NCI-H2227 (cell line): ENCODE measurements at regions not wholly inside any gene's neighbourhood (a gene's known extent, or its start where the extent isn't known, plus 50 kb on each side); places are given as distances from the start of the nearest gene placed in this dataset.
"Not testable (repeated sequence)": the region's sequence is repeated elsewhere in the genome, so short reads cannot be mapped to it uniquely, and the experiment has no call there.

Experiments
- DNase-seq: peaks from one replicate; lab custom pipeline; 2025; ENCODE audit not compliant: unreplicated experiment; lab: John Stamatoyannopoulos, UW

- DNase-seq: not testable (repeated sequence)
Observed at GRCh38 chr2:111552625-111553024, 331.4 kb downstream of the ANAPC1 start.

- not testable (repeated sequence) for DNase-seq
Observed at GRCh38 chr2:111559301-111559700, 324.7 kb downstream of the ANAPC1 start.

GRCh38 chr2:111559814-111560213, 324.2 kb downstream of the ANAPC1 start:
- not testable (repeated sequence) for DNase-seq

- DNase-seq: not testable (repeated sequence)
Observed at GRCh38 chr2:111566068-111566467, 317.9 kb downstream of the ANAPC1 start.

- DNase-seq: not testable (repeated sequence)
Observed at GRCh38 chr2:111567233-111567632, 316.8 kb downstream of the ANAPC1 start.

DNA sequence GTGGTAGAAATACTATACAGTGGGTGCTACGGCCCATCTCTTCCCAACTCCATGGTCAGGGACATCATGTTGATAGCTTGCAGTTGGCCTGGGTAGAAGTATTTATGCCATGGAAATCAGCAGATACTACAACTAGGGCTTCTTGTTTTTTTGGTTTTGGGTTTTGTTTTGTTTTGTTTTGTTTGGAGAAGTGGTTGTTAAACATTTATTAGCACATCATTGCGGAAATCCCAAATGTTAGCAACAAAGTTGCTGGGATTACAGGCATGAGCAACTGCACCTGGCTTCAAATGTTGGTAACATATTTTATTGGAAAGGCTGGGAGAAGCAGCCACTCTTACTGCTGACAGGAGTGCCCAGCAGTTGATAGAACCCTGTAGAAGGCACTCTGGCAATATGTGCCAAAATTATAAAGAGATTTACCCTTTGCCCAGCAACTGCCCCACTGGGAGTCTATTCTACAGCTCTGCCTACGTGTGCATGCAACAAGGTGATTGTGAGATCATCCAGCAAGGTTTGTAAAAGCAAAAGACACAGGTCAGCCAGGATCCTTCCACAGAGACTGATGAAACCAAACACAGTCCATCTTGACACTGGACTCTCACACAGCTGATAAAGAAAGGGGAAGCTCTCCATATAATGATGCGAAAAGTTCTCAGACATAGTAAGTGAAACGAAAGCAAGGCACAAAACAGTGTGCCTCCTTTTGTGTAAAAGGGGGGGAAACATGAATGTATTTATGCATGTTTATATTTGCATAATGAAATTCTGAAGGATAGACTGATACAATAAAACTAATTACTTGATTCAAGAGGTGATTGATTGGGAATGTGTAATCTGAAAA, 314.4 kb downstream of the ANAPC1 start:
- DNase-seq: not testable (repeated sequence)

DNA sequence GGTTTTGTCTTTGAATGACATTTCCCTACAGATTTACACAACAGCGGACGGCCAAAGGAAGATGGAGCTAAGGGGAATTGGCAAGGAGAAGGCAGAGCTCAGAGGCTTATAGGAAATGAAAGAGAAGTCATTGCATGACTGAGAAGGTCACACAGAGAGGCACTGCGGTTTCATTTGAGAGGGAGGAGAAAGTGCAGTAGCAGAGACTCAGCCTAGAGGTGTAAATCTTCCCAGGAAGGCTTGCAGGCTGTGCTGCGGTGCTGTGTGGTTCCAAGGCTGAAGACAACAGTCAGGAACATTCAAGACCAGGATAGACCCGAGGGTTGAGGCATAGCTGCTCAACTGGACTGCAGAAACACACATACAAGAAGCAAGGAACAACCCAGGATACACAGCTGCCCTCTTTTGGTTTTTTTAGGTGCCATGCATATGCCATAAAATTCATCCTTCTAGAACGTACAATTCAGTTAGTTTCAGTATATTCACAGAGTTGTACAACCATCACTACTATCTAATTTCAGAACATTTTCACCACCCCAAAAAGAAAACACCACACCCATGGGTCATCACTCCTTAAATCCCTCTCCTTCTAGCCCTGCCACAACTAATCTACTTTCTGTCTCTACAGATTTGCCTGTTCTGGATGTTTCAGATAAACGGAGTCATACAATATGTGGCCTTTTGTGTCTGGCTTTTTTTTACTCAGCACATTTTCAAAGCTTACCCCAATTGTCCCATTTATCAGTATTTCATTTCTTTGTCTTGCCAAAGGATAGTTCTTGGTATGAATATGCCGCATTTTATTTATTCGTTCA, 313.5 kb downstream of the ANAPC1 start:
- not testable (repeated sequence) for DNase-seq

GRCh38 chr2:111574803-111575202, 309.2 kb downstream of the ANAPC1 start:
- DNase-seq: not testable (repeated sequence)

DNA sequence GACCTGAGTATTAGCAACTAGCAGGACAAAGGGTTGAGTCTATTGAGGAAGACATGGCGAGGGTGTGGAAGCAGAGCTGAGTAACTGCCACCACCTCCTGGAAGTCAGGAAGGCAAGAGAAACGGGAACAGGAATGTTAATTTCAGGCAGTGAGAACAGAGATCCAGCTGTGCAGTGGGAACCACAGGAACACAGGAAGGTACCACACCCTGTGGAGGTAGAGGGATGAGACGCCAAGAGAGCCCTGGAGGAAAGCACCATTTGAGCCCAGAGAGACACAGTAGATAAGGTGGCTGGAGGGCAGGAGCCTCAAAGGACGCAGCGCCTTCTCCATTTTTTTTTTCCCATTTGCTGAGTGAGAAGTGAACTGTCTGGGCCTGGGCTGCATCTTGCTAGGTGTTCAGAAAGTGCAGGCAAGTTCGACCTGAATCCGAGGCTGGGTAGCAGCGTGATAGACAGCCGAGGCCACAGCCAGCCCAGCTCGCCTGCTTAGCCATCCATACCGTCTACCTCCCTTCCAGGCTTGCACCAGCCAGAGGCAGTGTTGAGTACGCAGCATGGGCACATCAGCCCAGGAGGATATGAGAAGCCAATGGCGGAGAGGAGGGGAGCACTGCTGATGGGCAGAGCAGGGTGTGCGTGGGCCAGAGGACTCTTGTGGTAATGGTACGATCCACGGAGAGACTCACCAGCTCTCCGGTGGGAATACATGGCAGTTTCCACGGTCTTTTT, 306.7 kb downstream of the ANAPC1 start:
- not testable (repeated sequence) for DNase-seq

DNA sequence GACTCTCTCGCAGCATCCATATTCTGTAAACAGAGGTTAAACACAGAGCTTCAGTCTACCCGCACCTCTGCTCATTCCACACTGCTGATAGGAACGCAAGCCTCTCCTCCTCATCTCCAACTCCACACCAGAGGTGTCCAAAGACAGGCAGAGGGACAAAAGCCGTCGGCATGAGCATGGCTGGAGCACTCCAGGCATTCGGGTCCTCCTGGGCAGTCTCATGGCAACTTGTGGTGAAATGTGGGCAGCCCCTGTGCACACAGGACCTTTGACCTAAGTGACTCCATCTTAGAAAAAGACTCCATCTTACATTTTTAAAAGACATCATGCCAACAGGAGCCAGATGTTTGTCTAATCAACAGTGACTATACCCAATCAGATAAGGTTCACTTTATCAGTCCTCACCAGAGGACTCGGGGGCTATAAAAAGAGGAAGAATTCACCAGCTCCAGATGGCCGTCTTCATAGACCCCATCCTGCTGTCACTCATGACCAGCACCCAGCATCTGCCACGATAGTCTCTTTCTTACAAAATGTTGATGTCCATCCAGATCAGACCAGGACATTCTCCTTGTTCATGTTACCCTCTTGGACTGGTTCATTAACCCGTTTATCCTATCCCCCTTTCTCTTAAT, 304.4 kb downstream of the ANAPC1 start:
- not testable (repeated sequence) for DNase-seq

GRCh38 chr2:111580616-111581015, 303.4 kb downstream of the ANAPC1 start:
- DNase-seq: not testable (repeated sequence)

- DNase-seq: not testable (repeated sequence)
Observed at GRCh38 chr2:111582090-111582489, 301.9 kb downstream of the ANAPC1 start.

DNA sequence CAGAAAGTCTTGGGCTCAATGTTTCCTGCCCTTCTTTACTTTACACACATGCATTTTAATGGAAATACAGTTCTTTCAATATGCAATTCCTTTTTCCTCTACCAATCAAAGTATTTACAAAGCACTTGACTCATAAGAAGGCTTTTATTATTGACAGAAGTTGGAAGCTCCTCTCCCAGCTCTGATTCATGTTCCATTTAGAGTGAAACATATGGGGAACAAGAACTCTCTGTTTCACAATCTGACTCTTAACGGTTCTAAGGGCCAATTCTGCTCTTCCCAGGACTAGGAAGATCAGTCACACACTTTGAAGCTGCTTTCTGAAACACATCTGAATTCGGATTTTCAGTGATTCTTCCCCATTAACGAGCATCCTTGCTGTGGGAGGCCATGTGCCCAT, 300.5 kb downstream of the ANAPC1 start:
- not testable (repeated sequence) for DNase-seq

- not testable (repeated sequence) for DNase-seq
Observed at GRCh38 chr2:111584540-111584939, 299.5 kb downstream of the ANAPC1 start.

DNA sequence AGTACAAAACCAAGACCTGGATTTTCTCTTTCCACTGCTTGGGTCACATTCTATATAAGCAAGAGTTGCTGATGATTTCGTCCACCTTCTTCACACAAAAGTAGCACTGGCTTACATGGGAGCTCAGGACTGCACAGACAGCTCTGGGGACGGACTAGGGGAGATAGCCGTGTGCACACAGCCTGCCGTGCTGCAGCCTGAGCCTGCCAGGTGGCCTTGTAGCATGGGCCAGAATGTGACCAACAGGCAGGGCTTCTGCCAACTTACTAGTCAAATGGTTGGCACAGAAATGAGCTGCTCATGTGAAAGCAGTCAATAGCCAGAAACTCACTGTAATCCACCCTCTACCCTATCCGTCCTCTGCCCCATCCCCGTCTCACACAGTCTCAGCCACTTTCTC, 299.0 kb downstream of the ANAPC1 start:
- DNase-seq: not testable (repeated sequence)

- DNase-seq: not testable (repeated sequence)
Observed at GRCh38 chr2:111586014-111586413, 298.0 kb downstream of the ANAPC1 start.

GRCh38 chr2:111595072-111595471, 288.9 kb downstream of the ANAPC1 start:
- not testable (repeated sequence) for DNase-seq

GRCh38 chr2:111596808-111597705, 286.9 kb downstream of the ANAPC1 start:
- not testable (repeated sequence) for DNase-seq

DNA sequence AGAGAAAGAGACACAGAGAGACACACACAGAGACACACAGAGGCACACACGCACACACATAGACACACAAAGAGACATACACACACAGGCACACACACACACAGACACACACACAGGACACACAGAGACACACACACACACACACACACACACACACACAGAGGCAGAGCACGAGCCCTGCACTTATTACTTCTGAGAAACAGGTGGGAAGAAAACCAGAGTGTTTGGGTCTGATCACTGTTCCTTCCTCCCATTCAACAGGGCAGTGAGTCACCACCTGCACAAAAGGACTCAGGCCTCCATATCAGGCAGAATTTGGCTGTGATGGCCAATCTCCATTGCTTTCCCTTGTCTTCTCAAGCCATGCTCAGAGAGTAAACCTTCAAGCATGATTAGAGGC, 285.0 kb downstream of the ANAPC1 start:
- not testable (repeated sequence) for DNase-seq

DNA sequence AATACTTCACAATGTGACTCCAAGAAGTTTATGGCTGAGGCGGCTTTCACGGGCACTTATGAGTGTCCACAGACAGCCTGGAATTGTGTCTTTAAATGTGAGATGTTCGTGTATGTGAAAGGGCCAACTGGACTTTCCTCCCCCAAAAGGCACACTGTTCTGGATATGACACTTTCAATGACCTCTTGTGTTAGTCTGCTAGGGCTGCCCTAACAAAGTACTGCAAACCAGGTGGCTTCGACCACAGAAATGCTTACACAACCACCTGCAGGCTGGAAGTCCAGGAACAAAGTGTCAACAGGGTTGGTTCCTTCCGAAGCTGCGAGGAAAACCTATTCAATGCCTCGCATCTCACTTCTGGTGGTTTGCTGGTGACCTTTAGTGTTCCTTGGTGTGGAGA, 281.7 kb downstream of the ANAPC1 start:
- not testable (repeated sequence) for DNase-seq
